ENCODE measurements at regions not wholly inside any gene's neighbourhood (a gene's known extent, or its start where the extent isn't known, plus 50 kb on each side); places are given as distances from the start of the nearest gene placed in this dataset.

- Histone ChIP-seq H3K4me3 (peak overlapping the region; percentile 58 to 93 (median 84)), H3K27ac (peak overlapping the region; percentile 96 to 99 (median 98)), H3K9me3 (peaks cover 0 to 3% (median 0%) of the 10 kb centered on the region in 4 donors), H3K27me3 (no peaks in the 10 kb centered on the region), H3K36me3 (no peaks in the 10 kb centered on the region), H3K4me1 (peaks cover 0 to 19% (median 5%) of the 10 kb centered on the region in 4 donors)
- 4 to 7% methylated on average over 27 to 36 of the region's 62 CpGs for WGBS, 2 donors
- DNase-seq (ENCODE audit: low spot score in 2 of 2) = peak; percentile 93 to 95
- TF ChIP-seq POLR2A (IDR thresholded peaks at IDR 0.05) = peak; percentile 80 to 89
- peak in 1 of 5 experiments; percentile 51 for TF ChIP-seq CTCF (IDR thresholded peaks at IDR 0.05)
- TF ChIP-seq EP300 (IDR thresholded peaks at IDR 0.05) = peak; percentile 97 to 98
These were observed 49.7 kb upstream of the ATF3 start for GRCh38 chr1:212558693-212559480.

All from tibial nerve (tissue), 4 donors.